Stimulated activated CD8-positive, alpha-beta memory T cell treated with anti-CD3 and anti-CD28 coated beads, Interleukin-7, amount 100 ng/mL, for 24 hours (primary cell): ENCODE measurements at regions not wholly inside any gene's neighbourhood (a gene's known extent, or its start where the extent isn't known, plus 50 kb on each side); places are given as distances from the start of the nearest gene placed in this dataset.

Experiments
- DNase-seq: peaks from one replicate; pipeline ENCODE4 v3.0.0-alpha.2; 2020; ENCODE audit warnings: low read depth

DNA sequence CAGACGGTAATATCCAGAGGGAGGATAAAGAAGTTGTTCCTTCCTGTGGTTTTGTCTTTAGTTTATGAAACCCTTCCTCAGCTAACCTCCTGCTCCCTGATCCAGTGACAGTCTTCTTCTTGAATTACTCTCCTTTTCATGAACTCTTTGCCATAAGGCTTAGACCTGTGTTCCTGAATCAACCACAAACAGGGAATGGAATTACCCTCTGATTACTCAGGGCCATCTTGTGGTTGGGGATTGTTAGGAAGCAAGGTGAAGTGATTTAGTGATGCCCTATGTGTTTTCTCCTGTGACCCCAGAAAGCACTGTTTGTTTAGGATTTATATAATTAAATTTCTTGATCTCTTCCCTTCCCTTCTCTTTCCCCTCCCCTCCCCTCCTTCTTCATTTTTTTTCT lies 409.1 kb downstream of the TAF11L14 start:
- DNase-seq: no peak

DNA sequence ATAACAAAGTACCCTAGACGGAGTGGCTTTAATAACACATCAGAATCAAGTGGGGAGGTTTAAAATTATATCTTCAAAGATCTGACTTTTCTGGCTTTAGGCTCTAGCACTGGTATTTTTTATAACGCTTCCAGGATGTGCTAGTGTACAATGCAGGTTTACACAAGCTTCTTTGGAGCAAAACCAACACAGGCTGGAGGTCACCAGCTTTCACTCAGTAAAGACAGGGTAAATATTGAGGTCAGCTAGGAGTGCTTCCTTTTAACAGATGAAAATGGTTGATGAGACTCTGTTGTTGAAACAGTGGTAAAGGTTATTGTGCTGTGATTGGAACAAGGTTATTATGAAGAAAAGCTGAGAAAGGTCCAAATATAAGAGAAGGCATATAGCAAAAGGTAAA lies 414.2 kb downstream of the TAF11L14 start:
- no peak for DNase-seq

DNA sequence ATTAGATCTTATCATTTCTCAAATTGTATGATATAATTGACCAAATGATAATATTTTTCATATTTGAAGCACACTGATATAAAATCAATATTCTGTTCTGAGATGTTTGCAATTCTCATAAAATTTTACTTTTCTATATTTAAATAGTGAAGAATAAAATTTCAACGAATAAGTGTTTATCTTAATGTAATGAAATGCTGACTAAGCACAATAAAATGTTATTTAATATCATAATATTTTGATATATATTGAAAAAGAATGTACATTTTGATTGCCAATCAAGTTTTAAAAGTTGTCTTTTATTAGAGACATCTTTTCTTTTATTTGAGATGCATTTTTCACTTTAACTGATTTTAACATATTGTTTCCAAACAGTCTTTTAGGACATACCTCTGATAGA lies 416.1 kb downstream of the TAF11L14 start:
- DNase-seq: no peak

DNA sequence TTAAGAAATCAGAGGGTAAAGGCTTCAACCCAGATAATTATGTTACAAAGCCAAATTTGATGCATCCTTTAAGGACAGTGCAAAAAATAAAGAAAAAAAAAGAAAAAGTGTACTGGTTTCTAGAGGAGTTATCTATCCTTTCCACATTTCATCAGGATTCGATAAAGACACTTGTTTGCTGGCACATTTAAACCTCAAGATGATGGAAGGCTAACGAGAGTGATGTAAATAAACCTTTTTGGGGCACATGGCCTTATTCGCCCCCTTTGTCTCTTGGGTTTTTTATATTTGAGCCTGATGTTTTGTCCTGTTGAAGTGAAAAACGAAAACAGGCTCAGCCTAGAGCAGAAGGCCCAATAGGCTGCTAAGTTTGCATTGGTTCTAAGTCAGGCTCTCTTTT lies 416.5 kb downstream of the TAF11L14 start:
- no peak for DNase-seq

DNA sequence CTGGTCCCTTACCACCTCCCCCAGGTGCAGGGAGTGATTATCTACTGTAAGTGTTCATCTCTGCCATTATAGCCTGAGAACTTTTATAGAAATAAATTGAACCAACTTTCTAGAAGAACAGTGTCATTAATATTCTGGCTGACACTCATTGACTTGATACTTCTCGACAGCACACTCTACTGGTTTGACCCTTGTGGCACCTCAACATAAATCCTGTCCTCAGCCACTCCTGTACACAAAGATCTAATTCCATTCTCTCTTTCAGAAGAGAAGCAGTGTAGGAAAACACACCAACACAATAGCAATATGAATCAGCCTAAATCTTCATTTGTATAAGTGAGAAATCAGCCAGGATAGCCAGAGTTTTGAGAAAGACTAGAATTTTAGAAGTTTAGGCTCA lies 417.7 kb downstream of the TAF11L14 start:
- no peak for DNase-seq

DNA sequence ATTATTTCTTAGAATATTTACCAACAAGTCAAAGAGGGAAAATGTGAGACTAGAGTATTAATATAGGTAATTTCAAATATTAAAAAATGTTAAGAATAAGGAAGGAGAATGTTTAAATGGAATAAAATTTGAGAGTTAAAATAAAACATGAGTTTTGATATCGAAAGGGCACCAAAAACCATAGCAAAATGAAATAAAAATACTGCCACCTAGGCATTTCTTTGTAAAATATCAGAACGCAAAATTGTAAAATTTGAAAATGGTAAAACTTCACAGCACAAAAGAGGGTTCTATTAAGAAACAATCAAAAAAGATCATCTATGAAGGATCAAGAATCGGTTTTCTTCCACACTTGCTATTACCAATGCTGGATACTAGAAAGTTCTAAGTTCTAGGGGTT lies 418.3 kb downstream of the TAF11L14 start:
- no peak for DNase-seq

DNA sequence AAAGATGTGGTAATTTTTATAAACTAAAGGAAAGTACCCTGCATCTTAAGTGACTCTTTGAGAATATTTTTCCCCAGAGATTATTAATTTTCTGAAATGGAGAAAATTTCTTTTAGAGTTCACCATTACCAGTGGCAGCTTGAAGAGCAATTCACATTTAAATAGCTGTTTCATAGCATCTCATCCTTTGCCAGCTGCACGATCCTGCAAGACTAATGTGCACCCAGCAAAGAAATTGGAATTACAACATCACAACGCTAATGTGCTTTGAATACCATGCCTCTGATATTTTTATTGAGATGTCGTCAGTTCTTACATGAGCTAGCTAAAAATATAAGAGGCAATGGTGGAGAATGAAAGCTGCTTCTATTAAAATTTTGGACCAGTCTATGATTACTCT lies 423.5 kb downstream of the TAF11L14 start:
- DNase-seq: no peak

DNA sequence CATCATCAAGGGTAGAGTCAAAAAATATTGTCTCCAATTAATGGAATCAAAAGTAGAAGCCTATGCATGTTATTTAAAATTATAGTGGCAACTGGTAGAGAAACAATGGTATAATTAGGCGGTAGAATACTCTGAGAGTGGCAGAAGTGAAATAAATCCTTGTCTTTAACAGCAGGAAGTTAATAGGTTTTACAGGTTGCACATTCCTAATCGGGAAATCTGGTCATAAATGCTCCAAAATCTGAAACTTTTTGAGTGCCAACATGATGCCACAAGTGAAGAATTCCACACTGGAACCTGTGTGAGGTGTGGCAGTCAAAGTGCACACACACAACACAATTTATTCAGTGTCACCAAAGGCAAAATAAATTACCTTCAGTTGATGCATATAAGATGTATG lies 433.4 kb downstream of the TAF11L14 start:
- no peak for DNase-seq

DNA sequence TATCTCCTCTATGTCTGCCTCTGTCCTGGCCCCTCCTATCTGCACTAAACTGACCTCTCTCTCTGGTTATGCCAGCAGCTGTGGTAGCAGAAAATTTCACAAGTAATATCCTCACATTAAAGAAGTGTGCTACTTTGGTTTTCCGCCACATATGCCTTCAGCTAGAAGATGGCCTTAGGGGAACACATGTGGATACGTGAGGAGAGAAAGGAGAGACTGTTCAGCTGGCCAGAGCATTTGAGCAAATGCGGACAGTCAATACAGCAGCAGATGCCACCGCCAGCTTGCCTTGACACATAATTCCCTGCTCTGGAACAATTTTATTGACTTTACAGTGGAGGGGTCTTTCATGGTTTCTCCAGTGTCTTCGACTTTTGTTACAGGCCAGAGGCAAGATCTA lies 434.6 kb downstream of the TAF11L14 start:
- DNase-seq: no peak

DNA sequence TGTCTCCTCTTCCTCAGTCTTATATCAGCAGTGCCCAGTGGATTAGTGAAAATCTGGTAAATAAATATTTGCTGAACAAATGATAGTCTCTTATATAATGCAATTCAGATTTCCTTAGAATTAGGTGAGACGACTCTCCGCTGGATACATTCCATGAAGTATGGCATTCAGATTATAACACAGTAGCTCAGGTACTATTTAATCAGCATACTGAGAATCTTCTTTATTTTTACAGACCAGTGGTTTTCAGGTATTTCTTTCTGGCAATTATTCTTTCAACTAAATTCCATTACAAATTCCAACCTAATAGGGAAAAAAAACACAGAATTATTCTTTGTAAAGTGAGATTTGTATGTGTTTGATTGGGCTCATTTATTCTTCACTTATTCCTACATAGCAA lies 435.5 kb downstream of the TAF11L14 start:
- DNase-seq: no peak

DNA sequence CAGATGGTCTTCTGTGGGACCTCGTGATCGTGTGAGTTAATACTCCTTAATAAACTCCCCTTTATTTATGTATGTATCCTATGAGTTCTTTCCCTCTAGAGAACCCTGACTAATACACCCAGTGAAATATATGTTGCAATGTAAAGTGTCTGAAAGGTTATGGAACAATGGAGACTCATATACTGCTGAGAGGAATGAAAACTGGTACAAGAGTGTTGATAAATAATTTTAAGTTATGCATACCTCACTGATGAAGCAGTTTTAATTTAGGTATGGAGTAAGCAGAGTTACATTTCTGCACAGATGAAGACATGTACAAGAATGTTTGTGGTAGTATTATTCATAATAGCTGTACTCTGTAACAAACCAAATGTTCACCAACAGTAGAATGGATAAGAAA lies 438.3 kb downstream of the TAF11L14 start:
- no peak for DNase-seq

DNA sequence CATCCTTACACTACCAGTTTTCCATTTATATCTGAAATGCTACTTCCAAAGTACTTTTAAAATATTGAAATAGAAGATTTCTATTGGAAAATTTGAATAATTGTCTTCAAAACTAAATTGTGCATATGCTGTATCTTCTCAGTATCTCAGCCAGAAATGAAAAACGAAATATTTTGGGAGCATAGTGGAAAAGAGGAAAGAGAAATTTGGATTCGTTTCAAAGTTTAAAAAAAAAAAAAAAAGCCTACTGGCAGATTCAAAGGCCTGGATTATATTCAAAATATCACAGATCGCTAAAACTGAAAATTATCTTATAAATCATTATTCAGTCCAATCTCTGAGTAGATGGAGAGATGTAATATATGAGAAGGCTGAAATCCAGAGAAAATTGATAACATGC lies 440.7 kb downstream of the TAF11L14 start:
- no peak for DNase-seq

DNA sequence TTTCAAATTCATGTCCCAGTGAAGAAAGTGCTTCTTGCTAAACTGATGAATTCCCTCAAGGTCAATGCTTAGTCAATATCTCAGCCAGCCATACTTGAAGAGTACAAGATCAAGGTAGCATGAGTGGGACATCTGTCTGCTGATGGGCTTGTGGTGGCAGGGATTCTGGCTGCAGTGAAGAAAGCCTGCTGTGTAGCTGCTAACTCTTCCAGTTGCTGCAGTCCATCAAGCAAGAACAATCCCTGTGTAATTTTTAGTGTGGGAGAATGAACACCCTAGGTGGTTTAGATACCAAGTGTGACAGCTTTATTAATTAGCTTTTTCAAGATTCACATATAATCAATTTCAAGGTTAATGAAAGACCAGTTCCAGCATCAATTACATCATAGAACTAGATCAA lies 443.9 kb downstream of the TAF11L14 start:
- no peak for DNase-seq

DNA sequence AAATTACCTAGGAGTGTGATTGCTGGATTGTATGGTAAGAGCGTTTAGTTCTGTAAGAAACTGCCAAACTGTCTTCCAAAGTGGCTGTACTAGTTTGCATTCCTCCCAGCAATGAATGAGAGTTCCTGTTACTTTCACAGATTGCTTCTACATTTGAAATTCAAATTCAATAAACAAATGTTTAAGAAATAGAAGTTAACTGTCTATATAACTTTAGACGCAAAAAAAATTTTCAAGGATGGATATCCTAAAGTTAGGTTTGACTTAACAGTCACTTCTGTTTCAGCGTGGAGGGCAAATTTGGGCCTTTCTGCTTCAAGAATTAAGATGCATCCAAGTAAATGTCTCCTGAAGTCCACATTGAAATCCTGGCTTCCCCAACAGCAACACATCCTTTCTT lies 445.6 kb downstream of the TAF11L14 start:
- DNase-seq: no peak

DNA sequence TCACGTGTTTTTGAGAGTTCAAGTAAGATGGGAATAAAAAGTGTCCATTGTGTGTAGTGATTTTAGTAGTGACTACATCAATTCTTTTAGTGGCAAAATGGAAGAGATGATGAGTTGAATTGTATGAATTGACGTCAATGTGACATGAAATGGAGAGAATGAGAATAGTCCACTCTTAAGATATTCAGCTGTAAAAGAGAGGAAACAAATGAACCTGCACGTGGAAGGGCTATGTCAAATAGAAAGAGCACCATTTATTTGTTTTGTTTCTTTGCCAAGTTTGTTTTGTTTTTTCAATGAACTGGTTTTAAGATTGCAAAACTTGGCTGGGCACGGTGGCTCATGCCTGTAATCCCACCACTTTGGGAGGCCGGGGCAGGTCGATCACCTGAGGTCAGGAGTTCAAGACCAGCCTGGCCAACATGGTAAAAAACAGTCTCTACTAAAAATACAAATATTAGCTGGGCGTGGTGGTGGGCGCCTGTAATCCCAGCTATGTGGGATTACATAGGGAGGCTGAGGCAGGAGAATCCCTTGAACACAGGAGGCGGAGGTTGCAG lies 453.8 kb downstream of the TAF11L14 start:
- no peak for DNase-seq

DNA sequence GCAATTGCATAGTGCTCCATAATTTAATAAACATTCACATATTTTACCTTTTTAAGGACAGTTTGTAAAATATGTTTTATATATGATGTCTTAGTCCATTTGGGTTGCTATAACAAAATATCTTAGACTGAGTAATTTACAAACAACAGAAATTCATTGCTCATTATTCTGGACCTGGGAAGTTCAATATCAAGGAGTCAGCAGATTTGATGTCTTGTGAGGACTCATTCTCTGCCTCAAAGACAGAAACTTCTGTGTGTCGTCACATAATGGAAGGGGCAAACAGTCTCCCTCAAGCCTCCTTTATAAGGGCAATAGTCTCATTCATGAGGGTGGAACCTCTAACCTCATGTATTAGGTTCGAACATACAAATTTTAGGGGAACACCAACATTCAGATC lies 455.9 kb downstream of the TAF11L14 start:
- DNase-seq: no peak

DNA sequence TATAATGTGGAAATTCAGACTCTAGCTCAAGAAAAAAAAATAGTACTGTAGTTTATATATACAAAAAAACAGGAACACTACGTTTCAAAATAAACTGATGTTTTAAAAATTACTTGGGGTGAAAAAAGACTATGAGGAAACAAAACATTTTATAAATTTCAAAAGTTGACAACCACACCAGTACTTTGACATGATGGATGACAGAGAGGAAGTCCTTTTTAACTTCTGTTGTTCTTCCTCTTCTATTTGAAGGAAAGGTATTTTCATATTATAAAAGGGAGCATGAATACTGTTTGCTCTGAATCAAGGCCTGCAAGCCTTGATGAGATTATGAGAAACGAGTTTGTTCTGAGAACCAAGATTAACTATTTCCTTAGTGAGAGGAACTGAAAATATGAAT lies 456.9 kb downstream of the TAF11L14 start:
- DNase-seq: no peak

DNA sequence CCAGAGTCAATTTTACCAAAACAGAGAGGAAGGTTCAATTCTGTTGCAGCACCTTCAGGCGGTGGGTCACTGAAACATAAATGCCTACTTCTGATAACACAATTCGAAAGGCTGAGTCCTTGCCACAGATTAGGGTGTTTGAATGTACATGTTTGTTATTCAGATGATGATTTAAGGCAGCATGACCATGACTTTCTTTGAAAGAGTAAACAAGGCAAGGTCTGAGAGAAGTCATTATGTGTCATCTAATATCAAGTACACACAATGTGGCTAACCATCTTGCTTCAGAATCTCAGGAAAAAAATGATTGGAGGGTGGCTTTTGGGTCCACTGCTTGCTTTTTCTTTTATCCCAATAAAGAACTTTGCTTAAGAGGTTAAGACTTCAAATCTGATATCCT lies 457.5 kb downstream of the TAF11L14 start:
- no peak for DNase-seq

DNA sequence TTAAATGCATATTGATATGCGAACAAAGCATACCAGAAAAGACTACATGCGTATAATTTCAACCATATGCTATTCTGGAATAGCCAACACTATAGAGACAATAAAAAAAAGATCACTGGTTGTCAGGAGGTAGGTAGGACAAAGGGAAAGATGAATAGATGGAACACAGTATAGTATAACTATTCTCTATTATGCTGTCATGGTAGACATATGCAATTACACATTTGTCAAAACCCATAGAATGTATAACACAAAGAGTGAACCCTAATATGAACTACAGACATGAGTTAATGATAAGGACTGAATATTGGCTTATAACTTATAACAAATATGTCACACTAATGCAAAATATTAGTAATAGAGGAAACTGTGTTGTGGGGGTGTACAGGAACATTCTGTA lies 460.8 kb downstream of the TAF11L14 start:
- DNase-seq: no peak

DNA sequence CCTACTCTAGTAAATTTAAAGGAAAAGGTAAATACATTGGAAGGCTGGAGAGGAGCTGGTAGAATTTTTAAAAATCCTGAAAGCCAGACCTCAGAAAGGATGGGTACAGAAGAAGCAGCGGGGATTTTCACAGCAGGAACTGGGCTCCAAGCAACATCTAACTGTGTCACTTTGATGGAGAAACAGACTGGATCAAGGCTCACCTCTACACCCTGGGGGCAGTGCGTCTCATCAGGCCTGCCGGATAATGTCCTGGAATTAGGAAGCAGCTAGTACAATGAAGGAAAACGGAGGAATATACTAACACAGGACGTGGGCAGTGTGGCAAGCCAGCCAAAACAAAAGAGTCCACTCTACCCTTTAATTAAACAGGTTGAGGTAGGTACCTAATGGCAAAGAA lies 463.6 kb downstream of the TAF11L14 start:
- no peak for DNase-seq

DNA sequence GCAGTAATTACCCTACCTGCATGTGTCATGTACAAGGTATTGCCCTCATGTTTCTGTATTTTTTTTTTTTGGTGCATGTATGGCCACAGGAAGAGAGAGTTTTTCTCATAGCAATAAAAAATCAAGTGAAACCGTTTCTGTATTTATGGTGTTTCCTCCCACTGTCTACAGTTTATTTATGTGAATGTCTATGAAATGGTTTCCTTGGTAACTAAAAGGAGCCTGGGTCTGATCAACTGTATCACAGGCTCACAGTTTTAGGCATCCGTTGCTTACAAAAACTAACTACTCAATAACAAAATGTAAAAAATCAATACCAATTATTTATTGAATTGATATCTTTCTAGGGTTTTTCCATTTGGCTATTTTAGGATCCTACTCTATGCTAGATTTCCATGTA lies 464.4 kb downstream of the TAF11L14 start:
- DNase-seq: no peak

DNA sequence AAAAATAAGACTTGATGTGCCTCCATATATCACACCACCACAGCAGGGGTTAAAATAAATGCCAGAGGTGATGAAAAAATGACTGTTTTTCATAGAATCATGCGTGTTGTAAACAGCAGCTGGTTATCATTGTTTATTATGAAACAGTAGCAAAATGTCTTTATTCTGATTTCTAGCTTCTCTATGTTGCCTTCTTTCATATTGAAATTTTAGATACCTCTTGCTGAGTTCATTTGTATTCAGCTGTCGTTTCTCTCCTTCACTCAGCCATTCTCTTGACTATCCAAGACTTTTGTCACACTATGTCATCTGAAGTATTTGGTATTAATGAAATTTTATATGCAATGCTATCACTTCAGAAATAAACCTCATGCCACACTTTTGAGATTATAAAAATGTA lies 465.0 kb downstream of the TAF11L14 start:
- DNase-seq: no peak

DNA sequence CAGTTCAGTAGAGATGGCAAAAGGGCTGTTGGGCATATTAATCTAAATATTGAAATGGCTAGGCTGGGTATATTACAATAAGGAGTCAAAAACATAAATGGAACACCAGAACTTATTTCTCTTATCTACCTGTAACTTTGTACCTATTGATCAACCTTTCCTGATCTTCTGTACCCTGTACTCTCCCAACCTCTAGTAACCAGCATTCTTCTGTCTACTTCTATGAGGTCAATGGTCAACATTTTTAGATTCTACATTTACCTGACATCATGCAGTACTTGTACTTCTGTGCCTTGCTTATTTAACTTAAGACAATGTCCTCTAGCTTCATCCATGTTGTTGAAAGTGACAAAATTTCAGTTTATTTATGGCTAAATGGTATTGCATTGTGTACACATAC lies 467.3 kb downstream of the TAF11L14 start:
- DNase-seq: no peak

DNA sequence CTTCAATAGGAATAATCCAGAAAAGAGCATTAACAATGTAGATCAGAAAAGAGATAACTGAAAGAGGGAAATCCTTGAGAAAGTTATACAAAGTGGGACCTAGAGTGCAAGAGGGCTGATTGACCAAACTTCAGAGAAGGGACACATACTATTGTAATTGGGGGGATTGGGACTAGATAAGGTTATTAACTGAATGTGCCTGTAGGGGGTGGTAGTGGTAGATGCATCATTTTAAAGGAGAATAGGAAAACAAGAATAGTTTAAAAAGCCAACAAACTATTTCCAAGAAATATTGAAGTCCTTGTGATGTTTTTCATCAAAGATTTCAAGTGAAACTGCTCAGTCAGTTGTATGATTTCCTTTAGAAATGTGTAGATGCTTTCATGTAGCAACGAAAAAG lies 468.5 kb downstream of the TAF11L14 start:
- no peak for DNase-seq

DNA sequence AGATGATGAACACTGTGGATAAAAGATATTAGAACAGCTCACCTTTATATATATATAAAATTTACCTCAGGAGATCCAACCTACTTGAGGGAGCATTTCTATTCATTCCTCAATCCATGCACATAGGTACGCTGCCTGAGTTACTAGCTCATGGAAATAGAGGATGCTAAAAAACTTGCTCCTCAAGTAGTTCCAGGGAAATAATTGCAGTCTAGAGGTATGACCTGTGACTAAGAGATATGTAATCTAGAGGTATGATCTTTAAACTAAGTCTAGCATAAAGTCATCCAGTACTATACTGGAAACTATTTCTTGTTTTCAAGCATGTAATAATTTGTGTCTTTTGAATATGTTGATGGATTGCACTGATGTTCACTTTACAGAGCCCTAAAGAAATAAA lies 471.2 kb downstream of the TAF11L14 start:
- no peak for DNase-seq
